ENCODE measurements at regions not wholly inside any gene's neighbourhood (a gene's known extent, or its start where the extent isn't known, plus 50 kb on each side); places are given as distances from the start of the nearest gene placed in this dataset.
"Not testable (repeated sequence)": the region's sequence is repeated elsewhere in the genome, so short reads cannot be mapped to it uniquely, and the experiment has no call there.

DNA sequence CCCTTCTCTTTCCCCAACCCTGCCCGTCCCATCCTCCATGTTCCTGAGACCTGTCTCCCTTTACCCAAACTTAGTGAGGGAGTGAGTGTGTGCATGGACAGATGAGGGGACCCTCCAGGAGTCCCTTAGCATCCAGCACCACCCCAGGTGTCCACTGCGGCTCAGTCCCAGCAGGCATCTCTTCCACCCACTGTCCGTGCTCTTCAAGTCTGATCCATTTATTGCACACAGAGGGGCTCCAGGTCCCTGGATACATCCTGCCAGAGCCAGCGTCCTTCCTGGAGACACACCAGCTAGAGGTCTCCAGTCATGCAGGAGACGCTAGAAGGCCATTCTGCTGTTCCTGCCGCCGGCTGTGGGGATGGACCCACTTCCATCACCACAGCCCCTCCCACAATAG, 239.2 kb downstream of the ADGRD1 start:
- no peak for DNase-seq

DNA sequence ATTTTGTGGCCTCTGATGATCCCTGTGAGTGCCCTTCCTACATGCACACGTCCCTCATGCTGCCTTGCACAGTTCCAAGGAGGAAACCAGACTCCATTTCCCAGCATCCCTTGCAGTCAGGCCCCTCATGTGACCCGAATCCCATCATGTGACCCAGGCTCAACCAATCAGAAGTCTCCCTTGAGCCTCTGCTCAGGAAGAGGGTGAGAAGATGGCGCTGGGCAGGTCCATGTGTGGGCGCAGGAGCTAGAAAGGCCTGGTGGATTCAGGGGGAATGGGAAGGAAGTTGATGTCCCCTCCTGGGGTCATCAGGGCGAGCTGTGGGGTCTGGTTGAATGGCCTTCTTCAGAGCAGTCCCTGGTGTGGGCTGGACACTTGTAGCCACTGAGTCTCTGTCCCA, 240.5 kb downstream of the ADGRD1 start:
- no peak for DNase-seq

DNA sequence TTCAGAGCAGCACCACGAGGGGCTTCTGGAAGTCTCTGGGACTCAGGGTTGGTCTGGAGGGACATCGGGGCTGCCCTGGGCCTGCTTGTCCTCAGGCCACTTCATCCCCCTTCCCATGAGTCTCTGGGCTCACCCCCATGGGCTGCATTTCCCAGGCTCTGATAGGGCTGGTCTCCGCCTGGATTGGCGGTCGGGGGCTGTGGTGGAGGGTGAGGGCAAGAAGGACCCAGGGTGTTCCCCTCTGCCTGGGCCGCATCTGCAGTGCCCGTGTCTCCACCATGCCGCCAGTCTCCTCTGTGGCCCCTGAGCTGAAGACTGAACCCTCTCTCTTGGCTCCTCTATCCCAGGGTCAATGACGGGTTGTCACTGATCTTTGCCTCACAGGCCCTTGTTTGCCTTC, 242.1 kb downstream of the ADGRD1 start:
- DNase-seq = no peak

DNA sequence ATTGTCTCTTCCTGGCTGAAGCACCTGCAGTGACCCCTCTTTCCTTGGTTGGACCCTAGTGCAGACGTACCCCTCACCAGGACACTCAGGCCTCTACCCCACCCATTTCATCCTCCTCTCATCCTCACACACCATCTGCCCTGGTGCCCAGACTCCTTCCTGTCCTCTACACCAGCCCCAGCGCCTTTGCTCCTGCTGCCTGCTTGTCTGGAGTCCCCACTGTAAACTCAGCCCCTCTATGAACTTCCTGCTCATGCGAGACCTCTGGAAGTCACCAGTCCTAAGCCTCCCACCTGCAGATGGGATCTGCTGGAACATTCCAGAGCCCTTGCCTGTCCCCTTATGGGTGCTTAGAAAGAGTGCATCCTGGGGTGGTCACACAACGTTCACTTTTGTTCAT, 242.5 kb downstream of the ADGRD1 start:
- no peak for DNase-seq

DNA sequence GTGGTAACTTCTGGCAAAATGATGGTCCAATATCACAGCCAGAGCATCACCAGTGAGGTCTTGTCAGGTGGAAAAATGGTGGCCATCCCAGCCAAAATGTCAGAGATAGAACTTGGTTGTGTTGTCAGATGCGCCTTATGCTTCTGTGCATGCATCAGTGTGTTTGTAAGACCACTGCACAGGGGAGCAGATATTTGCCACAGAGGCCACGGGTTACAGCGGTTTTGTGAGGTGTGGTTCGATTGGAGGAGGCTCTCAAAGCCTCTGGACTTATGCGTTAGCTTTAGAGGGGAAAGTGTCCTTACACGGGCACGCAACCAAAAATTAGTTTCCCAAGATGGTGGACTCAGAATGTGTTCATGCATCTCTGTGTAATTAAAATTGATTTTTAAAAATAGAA, 243.8 kb downstream of the ADGRD1 start:
- no peak for DNase-seq

DNA sequence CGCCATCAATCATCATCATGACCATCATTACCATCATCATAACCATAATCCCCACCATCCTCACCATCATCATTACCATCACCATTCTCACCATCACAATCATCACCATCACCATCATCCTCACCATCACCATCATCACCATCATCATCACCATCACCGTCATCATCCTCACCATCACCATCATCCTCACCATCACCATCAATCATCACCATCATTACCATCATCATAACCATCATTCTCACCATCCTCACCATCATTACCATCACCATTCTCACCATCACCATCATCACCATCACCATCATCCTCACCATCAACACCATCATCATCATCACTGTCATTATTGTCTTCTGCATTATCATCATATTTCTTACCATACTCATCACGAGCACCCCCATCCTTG, 245.5 kb downstream of the ADGRD1 start:
- no peak for DNase-seq

DNA sequence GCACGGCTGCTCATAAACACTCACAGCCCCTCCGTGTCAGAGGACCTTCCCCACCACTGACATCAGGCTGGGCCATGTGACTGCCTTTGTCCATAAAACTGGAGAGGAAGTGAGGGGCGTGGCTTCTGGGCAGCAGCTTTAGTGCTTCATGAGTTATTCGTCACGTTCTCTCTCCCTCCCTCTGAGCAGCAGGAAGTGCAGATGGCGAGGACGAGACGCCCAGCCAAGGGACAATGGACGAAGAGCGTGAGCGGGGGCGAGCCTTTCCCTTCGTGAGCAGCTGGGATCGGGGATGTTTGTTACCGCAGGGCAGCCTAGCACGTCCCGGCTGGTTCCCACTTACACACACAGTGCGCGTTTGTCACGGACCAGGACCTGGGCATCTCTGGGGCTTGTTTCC, 248.2 kb downstream of the ADGRD1 start:
- DNase-seq = not testable (repeated sequence)

DNA sequence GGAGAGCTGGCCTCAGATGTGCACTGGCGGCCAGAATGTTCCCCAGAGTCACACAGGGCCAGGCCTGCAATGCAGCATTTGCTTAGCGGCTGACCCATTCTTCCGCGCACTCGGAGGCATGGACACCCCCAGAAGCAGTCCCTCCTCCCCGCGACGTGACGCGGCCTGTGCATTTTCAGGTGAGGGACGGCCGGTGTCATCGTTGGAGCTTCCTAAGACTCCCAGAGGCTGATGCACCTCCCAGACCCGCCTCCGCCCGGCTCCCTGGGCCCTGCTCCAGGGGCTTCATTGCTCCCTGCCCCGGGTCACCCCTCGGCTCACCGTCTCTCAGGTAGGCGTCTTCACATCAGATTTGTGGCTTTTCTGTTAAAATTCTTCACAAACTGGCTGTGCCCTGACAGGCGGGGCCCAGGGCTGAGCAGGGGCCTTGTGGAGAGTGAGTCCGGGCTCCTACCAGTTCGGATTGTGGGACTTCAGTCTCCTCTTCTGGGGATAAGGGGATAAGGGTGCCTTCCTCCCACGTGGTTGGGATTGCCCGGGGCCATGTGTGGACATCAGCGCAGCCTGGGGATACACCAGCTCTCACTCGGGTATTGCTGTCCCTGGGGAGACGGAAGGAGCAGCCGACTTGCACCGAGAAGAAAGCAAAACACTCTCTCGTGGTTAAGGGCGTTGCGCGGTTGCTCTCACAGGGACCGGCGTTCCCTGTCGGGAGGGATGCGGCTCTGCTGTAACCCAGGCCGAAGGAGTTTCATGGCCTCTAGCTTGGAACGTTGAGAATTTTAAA, 249.1 kb downstream of the ADGRD1 start:
- no peak for DNase-seq

DNA sequence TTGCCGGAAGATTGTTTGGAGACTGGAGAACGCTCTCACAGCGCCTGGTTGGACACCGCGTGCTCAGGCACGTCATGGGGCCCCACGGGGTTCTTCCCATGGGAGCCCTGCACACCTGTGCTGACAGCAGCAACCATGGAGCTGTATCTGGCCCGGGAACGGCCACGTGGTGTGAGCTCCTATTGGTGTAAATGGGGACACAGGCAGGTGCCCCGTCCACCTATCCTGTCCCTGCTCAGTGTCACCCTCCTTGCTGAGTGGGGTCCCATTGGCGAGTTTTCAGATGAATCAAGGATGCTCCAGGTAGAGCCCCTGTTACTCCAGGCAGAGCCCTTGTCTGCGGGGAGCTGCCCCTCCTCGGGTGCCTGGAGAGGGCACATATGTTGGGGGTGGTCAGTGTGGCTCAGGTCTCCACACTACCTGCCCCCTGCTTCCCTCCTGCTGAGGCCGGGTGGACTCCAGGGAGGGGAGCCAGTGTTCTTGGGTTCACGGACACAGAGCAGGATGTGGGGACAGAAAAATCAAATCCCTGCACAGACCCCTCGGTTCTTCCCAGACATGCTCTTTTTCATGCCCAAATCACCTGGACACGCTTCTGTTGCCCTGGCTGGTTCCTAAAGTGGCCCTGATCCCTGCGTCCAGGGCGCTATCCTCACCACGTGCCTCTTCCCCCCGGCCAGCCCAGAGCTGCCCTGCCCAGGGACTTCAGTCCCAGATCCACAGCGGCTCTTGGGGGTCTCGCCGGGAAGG, 250.1 kb downstream of the ADGRD1 start:
- DNase-seq = no peak

DNA sequence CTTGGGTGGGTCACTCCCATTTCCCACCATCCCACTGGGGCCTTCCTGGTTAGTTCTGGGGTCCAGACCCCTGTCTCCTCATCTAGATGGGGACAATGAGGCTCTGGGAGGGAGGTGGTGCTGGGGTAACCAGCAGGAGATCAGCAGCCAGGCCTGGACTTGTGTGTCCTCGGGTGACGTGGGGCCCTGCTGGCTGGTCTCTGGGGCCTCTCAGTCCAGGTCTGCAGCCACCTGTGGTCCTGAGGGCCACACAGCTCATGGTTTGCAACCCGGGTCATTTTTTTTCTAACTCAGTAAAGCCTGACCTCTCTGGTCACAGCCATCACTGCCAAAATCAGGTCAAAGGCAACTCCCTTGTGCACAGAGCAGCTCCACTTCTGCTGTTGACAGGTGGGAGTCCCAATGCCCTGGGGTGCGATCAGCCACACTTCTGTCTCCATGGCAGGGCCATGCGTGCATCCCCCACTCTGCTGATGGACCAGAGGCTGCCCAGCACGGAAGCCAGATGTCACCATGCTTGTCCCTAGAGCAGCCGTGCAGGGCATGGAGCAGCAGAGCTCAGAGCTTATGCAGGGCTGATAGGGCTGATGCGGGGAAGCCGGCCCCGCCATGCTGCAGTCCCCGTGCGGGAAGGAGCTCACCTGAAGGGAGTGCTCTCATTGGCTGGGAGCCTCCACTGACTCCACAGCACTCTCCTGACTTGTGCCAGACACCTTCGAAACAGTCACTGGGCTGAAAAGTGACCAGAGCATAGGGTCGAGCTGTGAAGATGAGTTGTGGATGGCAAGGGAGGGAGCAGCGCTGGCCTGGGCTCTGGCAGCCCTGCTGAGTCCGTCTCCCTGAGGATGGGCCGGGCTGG, 250.9 kb downstream of the ADGRD1 start:
- no peak for DNase-seq

DNA sequence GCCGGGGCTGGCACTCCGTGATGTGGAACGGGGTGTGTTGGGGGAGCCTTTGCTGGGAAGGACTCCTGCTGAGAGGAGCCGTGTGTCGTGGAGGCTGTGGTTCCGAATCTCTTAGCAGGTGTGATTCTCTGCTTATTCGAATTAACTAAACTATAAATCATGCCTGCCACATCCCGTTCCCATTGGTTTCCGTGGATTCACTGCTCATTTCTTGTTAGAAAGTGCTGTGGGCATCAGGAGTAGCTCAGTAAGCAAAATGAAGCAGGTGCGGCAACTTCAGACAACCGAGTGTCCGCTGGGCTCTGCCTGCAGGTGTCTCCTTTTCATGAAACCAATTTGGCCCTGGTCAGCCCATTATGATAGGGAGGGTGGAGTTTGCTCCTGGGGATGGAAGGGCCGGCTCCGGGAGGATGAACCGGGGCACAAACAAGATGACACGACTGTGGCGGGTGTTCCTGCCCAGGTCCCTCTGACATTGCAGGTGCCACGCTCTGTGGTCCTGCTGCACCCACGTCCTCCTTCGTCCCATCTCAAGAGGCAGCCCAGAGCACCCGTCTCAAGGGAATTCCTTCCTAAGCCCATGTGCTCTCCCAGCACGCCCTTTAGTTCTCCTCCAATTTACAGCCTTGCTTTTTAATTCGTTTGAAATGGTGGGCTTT, 251.7 kb downstream of the ADGRD1 start:
- not testable (repeated sequence) for DNase-seq

DNA sequence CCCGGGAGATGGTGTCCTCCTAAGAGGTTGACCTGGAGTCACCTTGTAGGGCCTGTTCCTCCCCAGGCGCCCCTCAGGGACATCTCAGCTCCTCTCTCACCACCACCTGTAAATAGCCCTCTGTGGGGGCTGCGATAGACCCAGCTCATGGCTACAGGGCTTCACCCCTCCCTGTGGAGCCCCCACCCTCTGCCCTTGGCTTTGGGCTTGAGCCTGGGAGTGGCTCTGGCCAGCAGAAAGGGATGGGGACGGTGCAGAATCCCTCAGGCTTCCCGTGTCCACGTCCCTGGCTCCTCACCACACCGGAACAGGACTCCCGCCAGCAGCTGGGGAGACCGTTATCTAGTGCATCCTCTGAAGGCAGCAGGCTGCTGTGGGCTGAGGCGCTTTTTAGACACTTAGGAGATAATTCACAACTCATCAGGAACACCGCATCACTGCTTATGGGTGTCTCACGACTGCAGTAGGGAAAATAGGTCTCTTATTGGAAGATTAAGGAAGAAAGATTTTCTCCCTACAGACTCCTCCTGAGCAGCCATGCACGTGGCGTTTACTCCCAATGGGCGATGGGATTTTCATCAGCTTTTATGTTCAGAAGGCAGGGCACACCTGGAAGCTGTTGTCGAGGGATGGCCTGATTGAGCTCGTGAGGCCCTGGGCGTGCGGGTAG, 253.1 kb downstream of the ADGRD1 start:
- DNase-seq = not testable (repeated sequence)

DNA sequence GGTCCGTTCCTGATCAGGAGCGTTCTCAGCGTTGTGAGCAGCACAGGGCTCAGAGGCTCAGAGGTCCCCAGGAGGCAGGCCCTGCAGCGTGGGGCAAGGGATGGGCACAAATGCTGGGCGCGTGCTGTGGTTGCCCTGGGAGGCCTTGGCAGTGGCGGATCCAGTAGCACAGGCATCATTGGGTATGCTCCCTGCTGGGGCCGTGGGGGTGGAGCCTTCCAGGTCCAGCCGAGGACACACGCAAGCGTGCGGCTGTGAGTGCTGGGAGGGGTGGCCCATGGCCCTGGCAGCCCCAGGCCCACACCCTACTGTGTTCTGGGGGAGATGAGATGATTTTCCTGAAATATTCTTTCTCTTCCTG, 253.6 kb downstream of the ADGRD1 start:
- DNase-seq = not testable (repeated sequence)

DNA sequence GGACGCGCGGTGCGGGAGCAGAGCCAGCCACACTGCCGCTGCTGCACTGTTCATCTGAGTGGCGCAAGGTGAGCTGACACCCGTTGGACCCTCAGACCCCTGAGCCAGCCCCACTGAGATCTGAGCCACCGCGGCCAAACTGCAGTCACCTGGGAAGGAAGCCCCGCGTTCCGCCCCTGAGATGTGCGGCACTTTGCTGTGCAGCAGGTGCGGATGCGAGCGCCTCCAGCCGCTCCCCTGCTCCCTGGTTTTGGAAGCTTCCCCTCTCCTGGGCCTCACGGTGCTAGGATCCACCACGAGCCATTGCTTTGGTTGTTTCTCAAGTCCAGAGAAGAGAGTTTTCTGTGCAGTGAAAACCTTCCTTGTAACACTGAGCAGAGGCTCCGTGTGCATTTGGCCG, 254.1 kb downstream of the ADGRD1 start:
- DNase-seq = not testable (repeated sequence)

DNA sequence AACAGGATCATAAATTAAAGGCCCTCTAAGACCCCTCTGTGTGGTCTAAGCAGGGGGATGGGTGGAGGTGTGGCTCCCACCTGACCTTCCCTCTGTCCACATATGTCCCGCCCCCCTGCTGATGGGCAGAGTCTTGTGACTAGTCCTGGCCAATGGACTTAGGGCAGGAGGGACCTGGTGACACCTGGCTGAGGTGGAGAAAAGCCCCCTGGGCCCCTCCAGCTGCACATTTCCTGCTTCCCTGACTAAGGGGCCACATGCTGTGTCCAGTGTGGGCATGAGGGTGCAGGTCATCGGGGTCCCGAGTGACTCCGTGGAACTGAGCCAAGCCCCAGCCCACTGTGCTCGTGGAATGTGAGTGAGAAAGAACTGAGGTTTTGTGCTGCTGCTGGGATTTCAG, 254.7 kb downstream of the ADGRD1 start:
- no peak for DNase-seq

DNA sequence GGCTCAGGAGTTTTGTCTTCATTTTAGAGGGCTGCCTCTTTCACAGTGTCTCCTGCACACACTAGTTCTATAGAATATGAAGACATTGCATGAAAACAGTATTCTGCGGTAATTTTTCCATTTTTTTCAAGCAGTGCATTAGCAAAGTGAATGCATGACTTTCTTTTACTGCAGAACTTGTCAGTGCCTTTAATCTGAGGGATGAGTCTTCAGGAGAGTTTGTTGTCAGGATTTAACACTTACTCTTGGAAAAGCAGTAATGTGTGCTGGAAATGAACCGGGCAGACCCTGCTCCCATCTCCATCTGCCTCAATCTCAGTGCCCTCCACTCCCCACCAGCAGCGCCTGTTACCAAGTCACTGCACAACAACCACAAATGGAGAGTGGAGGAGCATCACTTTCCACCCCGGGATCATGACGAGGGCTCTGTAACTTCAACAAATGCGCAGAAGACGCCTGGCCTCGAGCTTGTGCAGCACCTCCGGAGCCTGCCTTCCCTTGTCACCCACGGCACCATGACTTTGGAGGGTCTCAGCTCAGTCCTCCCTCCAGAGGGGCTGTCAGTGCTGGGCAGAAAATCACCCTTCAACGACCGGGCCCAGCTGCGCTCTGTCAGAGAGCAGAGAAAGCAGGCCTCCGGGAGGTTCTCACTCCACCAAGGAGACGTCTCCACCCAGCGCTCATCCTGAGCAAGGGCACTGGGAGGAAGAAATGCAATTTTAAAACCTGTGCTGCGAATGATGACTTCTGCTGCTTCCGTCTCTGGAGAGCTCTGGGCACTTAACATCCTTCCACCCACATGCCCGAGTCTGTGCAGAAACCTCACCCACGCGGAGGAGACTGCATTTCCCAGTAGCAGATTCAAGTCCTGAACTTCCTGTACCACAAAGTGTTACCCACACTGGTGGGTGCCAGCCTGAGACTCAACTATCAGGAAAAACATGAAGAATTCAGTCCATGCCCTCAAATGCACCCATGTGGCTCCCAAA, 255.7 kb downstream of the ADGRD1 start:
- no peak for DNase-seq

DNA sequence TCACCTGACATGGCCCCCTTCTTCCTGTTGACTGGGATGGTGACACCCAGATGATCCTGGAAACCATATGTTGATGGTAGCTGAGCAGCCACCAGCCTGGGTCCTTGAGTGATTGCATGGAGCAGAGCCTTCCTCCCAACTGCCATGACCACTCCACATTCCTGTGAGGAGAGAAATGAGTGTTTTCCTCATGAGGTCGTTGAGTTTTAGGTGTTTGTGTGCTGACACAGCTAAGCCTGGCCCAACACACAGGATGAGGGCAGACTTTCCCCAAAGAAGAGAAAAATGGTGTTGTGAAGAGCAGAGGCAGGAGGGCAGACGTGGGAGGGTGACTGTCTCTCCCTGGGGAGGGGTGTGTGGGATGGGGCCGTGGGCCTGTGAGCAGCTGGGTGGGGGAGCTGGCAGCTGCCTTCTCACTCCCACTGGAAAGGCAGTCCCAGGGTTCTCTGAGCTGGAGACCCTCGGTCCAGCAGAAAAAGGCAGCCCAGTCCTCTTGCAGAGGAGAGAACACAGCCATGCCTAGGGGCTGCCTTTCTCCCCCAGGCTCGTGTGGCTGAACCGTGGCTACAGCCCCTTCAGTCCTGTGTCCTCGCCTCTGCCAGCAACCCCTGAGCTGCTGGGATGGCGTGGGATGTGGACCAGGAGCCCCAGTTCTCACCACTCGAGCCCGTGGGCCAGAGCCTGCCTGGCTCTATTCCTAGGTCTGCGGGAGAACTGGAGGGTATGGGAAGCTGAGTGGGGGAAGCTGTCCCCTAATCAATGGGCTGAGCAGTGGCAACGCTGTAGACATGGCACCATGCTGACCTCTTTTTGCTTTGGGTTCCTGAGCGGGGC, 257.0 kb downstream of the ADGRD1 start:
- no peak for DNase-seq

DNA sequence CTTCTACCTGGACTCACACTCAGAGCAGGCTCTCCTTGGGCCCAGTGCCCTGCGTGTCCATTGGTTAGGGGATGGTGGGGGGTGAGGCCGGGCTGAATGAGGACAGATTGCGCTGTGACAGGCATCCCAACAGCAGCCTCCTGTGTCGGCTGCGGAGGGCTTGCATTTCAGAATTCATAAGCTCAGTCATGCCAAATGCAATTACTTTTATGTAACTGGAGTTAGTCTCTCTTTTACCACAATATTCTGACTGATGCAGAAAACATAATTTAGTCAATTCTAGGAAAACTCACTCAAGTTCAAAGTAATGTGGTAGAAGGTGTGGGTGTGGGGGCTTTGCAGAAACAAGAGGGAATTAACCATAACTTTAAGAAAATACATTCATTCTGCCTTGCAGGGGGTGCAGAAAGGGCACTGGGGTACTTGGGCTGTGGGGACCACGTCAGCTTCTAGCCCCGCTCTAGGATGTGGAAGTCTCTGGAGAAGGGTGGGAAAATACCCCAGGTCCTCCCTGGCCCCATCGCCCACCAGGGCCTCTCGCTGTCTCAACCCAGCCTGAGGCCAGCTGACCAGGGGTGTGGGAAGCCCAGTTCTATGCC, 257.7 kb downstream of the ADGRD1 start:
- DNase-seq = no peak

DNA sequence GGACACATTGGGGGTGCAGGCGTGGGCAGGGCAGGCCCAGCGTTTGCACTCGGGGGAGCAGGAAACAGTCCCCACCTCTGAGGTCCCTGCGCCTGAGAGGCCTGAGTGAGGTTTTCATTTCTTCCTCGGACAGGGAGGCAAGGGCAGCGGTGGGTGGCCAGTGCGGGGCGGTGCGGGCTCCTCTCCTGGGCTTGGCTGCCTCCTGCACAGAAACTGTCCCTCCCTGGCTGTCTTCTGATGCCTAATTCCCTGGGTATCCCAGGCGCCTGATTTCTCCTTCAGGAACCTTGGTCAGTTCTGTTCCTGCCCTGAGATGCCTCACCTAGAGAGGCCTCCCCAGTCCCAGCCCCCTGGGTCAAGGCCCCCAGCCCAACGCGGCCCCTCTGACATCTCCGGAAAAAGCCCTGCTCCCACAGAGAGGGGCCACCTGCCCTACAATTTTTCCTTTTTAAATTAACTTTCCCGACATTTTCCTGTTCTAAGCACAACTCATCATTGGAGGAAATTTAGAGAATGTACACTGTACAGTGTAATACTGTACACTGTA, 260.3 kb downstream of the ADGRD1 start:
- DNase-seq = no peak
